Midbrain (tissue), 1 donor: ENCODE measurements at regions not wholly inside any gene's neighbourhood (a gene's known extent, or its start where the extent isn't known, plus 50 kb on each side); places are given as distances from the start of the nearest gene placed in this dataset.

Experiments used
- DNase-seq: peaks from one replicate; lab custom pipeline; 2025; lab: John Stamatoyannopoulos, UW

- no peak for DNase-seq
Measured at GRCh38 chr5:145204743-145205142, 630.4 kb downstream of the PRELID2 start.

- DNase-seq, result no peak
Measured at GRCh38 chr5:145203193-145203592, 631.9 kb downstream of the PRELID2 start.

GRCh38 chr5:145198525-145199260 lies 636.4 kb downstream of the PRELID2 start:
- DNase-seq, result no peak

DNA sequence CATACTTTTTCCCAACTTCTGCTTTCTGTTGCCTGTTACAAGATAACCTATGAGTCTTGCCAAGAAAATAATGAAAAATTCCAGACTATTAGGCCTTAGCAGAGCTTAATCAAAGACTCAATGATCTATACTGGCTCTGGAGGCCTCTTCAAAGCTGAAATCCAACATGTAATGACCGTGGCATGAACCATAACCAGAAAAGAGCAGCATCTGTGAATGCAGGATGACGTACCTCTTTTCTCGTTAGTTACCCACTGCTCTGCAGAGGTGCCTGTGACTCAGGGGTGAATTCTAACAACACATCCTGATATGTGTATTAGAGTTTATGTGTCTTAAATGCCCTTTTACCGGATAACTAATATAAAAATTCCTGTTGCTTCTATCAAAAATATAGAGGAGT lies 645.4 kb downstream of the PRELID2 start:
- no peak for DNase-seq

GRCh38 chr5:145180371-145180770 lies 654.8 kb downstream of the PRELID2 start:
- DNase-seq, result no peak

- no peak for DNase-seq
Measured at GRCh38 chr5:145178641-145179523, 656.3 kb downstream of the PRELID2 start.

GRCh38 chr5:145176041-145176440 lies 659.1 kb downstream of the PRELID2 start:
- no peak for DNase-seq

DNA sequence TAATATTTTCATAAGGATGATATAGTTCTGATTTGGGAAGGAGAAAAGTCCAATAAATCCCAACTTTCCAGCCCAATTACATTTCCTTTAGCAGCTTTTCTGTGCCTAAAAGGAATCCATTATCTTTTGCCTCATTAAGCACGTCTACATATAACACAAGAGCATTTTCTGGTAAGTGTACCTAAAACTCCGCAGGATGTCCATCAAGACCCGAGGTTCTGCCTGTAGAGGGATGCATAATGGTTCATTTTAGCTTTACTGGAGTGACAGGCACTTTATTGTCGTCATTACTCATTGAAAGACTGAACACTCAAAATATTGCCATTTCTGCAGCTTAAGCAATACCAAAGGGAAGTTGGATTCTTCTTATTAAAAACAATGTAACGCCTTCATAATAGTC lies 669.0 kb downstream of the PRELID2 start:
- no peak for DNase-seq

GRCh38 chr5:145163876-145164275 lies 671.3 kb downstream of the PRELID2 start:
- no peak for DNase-seq

DNA sequence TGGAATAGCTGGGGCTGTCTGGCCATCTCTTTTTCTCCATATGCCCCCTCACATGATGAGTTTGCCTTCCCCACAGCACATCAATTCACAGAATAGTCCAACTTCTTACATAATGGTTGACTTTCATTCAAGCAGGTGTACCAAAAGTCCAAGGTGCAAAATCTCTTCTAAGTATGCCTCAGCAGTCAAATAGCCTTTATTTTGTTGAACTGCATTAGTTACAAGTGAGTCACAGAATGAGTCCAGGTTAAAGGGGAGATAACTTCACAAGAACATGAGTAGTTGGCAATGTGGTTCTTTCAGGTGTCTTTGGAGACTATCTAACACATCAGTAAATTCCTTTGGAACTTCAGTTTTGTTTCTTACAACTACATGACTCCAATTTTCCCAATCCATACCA lies 672.5 kb downstream of the PRELID2 start:
- no peak for DNase-seq

GRCh38 chr5:145161391-145161790 lies 673.8 kb downstream of the PRELID2 start:
- DNase-seq, result no peak

DNA sequence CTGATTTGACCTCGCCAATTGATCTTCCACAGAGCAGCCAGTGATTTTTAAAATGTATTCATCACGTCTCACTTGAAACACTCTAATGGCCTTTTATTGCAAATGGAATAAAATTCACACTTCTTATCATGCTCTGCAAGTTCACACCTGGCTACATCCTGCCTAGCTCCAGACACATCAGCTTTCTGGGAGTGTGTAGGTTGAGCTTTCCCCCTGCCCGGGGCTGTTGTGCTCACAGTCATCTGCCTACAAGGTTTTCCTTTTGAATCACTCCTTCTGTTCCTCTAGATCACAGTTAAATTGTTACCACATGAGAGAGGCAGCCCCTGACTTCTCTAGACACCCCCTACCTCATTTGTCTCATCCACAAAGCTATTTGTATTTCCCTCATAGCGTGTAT lies 674.5 kb downstream of the PRELID2 start:
- DNase-seq, result no peak

- DNase-seq, result no peak
Measured at GRCh38 chr5:145158730-145159129, 676.4 kb downstream of the PRELID2 start.

- DNase-seq, result no peak
Measured at GRCh38 chr5:145157841-145158240, 677.3 kb downstream of the PRELID2 start.

DNA sequence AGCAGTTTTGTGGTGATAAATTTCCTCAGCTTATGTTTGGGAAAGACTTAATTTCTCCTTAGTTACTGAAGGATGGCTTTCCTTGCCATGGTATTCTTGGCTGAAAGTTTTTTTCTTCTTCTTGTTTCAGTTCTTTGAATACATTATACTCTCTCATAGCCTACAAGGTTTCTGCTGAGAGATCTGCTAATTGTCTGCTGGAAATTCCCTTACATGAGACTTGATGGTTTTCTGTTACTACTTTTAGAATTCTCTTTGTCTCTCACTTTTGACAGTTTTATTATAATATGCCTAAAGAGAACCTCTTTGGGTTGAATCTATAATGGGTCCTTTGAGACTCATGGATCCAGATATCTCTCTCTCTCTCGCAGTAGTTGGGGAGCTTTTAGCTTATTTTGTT lies 693.6 kb downstream of the PRELID2 start:
- DNase-seq, result no peak

GRCh38 chr5:145130996-145131395 lies 704.1 kb downstream of the PRELID2 start:
- DNase-seq, result no peak

DNA sequence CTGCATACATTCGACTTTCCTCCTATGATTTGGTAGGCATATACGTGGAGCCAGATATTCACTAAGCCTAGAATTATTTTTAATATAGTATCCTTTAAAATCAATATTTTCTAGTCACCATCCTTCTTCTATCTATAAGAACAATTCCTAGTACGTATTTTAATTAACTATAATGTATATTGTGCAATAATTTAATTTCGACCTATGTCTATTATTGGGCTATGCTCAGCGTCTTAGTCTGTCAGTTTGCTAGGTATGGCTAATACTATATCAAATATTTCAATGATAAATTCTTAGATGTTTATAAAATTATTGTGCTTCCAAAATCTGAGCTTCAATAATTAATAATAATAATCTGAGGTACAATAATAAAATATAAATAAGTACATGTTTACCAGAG lies 705.3 kb downstream of the PRELID2 start:
- no peak for DNase-seq

DNA sequence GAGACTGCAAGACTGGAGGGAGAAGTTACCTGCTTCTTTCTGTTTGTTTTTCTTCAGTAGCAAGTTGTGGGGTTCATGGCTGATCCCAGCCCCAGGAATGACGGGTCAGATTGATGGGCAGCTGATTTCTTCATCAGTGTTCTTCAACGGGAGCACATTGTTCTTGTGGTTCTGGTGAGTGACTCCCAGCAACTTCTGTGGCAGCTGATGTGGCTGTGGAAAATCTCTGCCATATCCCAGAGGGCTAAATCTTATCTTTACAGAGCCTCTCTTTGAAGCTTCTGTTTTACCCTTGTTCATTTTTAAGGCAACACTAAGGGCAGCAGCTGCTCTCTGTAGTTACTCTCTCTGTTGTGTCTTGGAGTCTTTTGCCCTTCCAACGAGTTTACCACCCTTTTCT lies 710.3 kb downstream of the PRELID2 start:
- no peak for DNase-seq

GRCh38 chr5:145118611-145119010 lies 716.5 kb downstream of the PRELID2 start:
- no peak for DNase-seq

DNA sequence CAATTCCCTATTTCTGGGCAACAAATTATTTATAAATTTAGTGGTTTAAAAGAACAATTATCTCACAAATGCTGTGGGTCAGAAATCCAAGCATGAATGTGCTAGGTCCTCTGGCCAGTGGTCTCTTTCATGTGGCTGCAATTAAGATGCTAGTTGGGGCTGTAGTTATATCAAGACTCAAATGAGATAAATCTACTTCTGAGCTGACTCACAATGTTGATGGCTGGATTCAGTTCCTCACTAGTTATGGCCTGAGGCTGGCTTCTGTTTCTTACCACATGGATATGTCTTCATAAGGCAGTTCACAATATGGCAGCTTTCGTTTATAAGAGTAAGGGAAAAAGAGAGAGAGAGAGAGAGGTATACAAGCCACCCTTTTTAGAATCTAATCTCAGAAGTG lies 717.0 kb downstream of the PRELID2 start:
- DNase-seq, result no peak

DNA sequence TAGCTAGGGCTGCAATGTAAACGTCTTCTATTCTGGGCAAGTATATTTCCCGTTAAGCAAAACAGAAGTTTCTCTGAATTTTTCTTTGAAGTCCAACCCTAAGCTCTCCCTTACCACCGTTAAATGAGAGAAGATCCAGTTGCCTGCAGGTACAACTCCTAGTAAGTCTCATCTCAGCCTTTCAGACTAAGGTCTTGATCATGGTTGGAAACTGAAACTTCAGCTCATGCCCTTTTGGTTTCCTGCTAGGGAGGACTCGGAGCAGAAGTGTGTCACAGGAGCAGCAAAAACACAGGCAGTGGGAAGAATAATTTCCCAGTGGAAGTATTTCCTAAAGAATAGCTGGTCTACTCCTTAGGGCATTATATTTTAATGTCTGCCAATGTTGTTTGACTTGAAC lies 717.9 kb downstream of the PRELID2 start:
- no peak for DNase-seq

DNA sequence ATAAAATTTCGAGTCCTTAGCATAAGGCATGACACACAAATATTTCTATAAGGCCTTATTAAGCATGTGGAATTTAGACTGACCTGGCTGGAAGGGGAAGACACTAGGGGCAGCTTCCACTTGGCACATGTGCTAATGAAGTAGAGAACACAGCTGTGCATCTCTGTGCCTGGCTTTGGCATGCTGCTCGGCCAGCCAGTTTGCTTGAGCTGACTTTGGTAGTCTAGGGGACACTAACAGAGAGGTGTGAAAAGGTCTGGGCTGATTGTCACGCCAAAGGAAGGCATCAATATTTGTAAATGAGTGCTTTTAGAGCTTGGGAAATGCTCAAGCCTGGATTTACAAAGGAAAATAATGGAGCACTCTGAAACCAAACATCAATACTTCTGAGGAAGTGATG lies 723.7 kb downstream of the PRELID2 start:
- DNase-seq, result no peak

- DNase-seq, result no peak
Measured at GRCh38 chr5:145110834-145111233, 724.3 kb downstream of the PRELID2 start.
